Fibroblast of upper back skin (primary cell): ENCODE measurements at regions not wholly inside any gene's neighbourhood (a gene's known extent, or its start where the extent isn't known, plus 50 kb on each side); places are given as distances from the start of the nearest gene placed in this dataset.

Source experiments
- DNase-seq: peaks from one replicate; pipeline ENCODE4 v3.0.0-alpha.2; 2013

GRCh38 chr6:23390221-23390620 is 735.8 kb upstream of the NRSN1 start:
- no peak for DNase-seq

DNA sequence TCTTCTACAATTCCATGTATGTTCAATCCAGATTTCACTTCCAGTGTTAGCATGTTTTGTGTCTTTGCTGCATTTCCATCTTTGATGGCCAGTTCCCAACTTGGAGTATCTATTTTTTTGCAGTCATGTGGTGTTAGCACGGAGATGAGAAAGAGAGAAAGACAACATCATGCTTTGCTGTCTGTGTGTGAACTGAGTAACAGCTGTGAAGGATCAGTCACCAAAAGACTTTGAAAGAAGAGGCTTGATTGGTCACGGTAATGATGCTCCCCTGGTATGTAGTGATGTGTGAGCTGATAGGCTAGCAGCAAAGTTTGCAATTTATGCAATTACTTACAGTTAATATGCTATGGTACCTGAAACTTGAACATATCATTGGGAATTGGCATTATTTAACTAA is 731.3 kb upstream of the NRSN1 start:
- DNase-seq, result peak; percentile 11

DNA sequence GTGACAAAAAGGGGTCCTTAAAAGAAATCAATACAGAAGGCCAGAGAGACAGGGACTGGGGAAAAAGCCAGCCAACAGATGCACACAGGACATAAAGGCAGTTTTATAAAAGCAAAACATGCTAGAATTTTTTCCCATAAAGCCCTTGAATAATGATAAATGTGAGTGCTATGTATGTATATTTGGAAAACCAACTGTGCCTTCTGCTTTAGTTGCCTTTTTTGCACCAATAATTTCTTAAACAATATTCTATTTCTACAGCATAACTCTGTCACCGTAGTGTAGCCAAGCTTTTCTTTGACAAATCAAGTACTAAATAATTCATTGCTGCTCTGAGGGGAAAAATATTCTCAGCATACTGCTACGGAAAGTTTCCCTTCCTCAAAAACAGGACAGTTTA is 730.6 kb upstream of the NRSN1 start:
- DNase-seq, result no peak

GRCh38 chr6:23396949-23397348 is 729.1 kb upstream of the NRSN1 start:
- DNase-seq, result no peak

DNA sequence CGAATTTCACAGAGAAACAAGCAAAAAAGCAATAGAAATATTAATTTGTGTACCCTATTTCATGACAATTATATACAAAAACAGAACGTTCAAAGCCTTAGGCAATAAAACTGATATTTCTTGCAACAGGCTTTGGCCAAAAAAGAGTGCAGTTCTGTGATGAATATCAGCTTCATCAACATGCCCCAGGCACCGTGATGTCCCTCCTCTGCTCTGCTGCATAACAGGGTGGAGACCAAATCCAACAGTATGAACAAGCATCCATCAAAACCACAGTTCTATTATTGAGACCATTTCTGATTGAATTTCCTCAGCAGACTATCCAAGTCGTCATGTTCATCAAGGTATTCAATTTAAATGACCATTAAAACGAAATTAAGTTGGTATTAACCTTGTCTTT is 722.6 kb upstream of the NRSN1 start:
- DNase-seq, result no peak

DNA sequence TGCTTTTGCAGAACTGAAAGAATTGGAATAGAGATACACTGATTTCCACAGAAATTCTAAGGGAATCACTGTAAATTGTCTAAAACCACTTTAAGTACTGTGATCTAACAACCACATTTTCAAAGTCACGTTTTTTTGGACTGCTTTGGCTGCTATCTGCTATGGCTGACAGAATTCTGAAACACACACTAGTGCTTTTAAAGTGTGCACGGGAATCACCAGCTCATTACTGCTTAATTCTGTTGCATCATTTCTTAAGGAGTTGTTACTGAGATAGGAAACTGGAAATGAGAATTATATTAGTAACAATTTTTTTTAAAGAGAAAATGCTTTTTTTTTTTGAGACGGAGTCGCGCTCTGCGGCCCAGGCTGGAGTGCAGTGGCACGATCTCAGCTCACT is 716.5 kb upstream of the NRSN1 start:
- DNase-seq, result no peak

- no peak for DNase-seq
These were observed 715.6 kb upstream of the NRSN1 start for GRCh38 chr6:23410439-23410838.

DNA sequence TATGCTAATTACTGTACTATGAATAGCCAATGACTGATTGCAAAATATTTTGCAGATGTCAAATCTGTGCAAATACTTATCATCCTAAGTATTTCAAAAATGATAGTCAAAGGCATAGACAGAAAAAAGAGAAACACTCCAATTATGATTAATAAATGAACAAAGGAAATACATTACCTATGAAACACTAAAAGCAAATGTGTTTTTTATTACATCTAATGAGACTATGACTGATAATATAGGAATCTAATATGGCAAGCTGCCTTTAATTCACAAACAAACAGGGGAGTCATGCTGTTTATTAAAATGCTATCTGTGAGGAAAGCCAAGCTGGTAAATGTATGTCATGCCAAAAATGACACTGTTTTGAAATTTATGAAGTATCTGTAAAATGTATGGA is 713.2 kb upstream of the NRSN1 start:
- DNase-seq, result peak; percentile 11

GRCh38 chr6:23413327-23414050 is 712.5 kb upstream of the NRSN1 start:
- DNase-seq, result peak; percentile 36

- DNase-seq, result peak; percentile 90
These were observed 712.0 kb upstream of the NRSN1 start for GRCh38 chr6:23414051-23414445.

DNA sequence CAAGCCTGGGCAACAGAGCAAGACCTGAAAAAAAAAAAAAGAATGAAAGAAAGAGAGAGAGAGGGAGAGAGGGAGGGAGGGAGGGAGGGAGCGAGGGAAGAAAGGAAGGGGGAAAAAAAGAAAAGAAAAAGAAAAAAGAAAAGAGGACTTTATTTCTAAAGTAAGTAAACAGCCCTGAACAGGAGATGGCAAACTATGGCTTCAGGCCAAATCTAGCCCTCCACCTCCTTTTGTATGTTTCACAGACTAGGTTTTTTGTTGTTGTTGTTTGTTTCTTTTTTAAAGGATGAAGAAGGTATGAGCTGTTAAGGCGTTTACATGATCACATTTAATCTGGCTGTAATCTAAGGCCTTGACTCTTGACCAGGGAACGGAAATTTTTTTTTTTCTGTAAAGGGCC is 711.1 kb upstream of the NRSN1 start:
- DNase-seq, result no peak

- no peak for DNase-seq
These were observed 710.1 kb upstream of the NRSN1 start for GRCh38 chr6:23415819-23416427.

DNA sequence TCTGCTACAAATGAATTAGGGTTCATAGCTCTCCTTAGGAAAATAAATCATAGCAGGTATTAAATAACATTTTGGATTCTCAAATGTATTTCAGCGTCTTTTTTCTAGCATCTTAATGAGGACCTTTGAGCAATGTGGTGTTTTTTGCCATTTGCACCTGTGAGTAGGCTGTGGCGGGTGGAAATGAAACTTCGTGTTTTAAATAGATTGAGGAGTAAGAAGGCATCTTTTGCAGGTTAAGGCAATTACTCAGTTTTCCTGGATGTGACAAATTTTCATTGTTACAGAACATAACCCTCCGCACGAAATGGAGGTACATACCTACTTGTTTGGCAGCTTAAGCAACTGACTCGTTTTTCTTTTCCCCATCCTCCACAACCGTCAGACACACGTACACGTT is 708.9 kb upstream of the NRSN1 start:
- DNase-seq, result no peak

GRCh38 chr6:23418095-23418494 is 707.9 kb upstream of the NRSN1 start:
- DNase-seq, result no peak

GRCh38 chr6:23419046-23419445 is 707.0 kb upstream of the NRSN1 start:
- no peak for DNase-seq

GRCh38 chr6:23420659-23421350 is 705.2 kb upstream of the NRSN1 start:
- DNase-seq, result no peak

DNA sequence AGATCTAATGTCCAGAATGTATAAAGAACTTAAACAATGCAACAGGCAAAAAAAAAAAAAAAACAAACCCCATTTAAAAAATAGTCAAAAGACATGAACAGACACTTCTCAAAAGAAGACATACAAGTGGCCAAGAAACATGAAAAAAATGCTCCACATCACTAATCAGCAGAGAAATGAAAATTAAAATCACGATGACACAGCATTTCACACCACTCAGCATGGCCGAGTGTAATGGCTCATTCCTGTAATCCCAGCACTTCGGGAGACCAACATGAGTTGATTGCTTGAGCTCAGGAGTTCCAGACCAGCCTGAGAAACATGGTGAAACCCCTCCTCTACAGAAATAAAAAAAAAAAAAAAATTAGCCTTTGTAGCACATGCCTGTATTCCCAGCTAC is 701.4 kb upstream of the NRSN1 start:
- DNase-seq, result no peak

DNA sequence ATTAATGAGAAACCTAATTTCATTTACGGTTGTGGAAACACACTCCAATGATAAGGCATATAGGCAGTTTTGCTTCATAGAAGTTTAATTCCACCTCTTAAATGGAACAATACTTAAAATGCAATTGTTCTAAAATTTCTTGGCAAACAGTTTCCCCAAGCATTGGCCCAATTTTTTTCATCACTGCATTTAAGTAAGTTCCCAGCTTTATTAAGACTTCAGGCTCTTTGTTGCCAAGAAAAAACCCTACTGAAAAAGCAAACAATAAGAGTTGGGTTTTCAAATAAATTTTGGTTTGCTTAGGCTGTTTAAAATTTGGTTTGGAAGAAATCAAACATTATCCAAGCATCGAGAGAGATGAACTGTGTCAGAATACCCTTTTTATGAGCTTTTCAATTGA is 690.9 kb upstream of the NRSN1 start:
- no peak for DNase-seq

- DNase-seq, result no peak
These were observed 690.2 kb upstream of the NRSN1 start for GRCh38 chr6:23435798-23436197.

DNA sequence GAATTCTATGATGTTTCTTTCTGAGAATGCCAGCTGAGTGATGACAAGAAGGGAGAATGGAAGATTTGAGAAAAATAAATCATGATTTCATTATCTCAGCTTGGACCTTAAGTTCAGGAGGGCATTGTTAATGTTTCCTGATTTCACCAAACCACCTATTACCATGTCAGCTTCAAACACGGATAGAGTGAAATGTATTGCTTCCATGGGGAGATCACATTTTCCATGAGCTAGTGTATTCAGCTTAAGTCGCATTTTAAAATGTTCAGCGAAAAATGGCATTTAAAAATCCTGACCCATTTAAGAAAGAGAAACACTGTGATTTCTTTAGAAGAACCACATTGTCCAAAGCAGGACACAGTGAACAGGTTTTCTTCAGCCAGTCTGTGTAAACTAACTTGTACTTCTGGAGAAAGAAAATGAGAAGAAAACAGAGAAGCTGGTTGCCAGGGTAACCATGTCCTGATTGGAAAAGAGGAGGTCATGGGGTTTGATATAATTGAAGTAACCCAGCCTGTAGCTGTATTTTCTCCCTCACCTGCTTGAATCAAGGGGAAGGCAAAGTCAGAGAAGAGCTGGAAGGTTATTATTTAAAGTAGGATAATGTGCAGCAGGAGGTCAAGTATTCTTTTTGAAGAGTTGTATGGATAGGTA is 684.1 kb upstream of the NRSN1 start:
- DNase-seq, result no peak

DNA sequence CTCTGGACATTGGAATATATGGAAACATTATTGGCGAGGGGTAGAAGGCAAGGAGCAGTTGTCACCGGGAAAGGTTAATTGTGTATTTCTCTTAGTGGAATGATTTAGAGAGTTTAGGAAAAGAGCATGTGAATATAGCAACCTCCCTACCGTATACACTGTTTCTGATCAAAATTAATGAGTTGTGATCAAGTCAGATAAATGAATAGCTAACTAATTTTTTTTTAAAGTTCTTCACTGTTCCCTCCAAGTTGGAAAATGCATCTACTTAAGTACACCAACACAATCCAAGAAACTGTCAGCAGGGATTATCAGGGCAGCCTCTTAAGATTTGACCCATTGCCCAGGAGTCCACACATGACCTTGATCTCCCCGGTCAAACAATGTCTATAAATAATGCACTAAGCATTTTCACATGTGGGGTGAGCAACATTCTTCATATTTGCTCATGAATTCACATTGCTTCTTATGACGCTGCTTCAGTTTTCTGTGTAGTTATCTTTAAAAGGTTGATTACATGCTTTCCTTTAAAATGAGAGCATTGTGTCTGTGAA is 680.8 kb upstream of the NRSN1 start:
- DNase-seq, result peak; percentile 85

GRCh38 chr6:23446469-23446967 is 679.5 kb upstream of the NRSN1 start:
- peak; percentile 75 for DNase-seq

DNA sequence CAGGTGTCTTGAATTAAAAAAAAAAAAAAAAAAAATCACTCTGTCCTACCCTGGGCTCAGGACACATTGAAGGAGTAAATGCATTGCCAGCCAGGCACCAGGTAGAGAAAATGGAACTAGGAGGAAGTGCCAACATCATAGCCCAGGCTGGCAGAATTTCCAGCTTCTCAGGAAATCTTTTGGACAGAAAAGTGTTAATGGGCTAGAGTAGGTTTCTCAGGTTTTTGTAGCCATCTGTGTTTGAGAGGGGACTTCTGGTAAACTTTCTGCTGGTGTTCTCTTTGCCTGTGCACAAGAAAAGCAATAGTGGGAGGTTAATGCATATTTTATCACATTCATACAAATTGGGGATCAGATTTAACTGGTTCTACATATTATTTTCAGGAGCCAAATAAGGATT is 678.3 kb upstream of the NRSN1 start:
- no peak for DNase-seq
